ENCODE measurements at regions not wholly inside any gene's neighbourhood (a gene's known extent, or its start where the extent isn't known, plus 50 kb on each side); places are given as distances from the start of the nearest gene placed in this dataset.

- no peak for TF ChIP-seq CTCF (IDR thresholded peaks at IDR 0.05; ENCODE audit: low read depth, low read length, poor library complexity, severe bottlenecking)
- no peak for TF ChIP-seq EZH2phosphoT487 (IDR thresholded peaks at IDR 0.05; ENCODE audit: borderline replicate concordance, low read length)
Measured at GRCh38 chr6:51199105-51199552, 380.5 kb downstream of the TFAP2B start.
